Astrocyte (in vitro differentiated cells and primary cell): ENCODE measurements at regions not wholly inside any gene's neighbourhood (a gene's known extent, or its start where the extent isn't known, plus 50 kb on each side); places are given as distances from the start of the nearest gene placed in this dataset.

Experiments
- DNase-seq: peaks from one replicate; pipeline ENCODE4 v3.0.0-alpha.2; 2010; ENCODE audit warnings: low read depth
- FAIRE-seq: peaks from 2 replicates; lab custom pipeline; 2011; peaks lifted over from hg19 to GRCh38; lab: Jason Lieb, UNC
- H2AFZ ChIP-seq: 2 replicates; pipeline ENCODE4 v1.6.0; 2012; ENCODE audit warnings: low read depth, low read length, inconsistent platforms
- H3K27ac ChIP-seq: 2 replicates; pipeline ENCODE4 v1.5.1; 2011; ENCODE audit warnings: low read depth, low read length, inconsistent platforms
- H3K27me3 ChIP-seq: 2 replicates; pipeline ENCODE4 v1.6.0; 2011; ENCODE audit warnings: low read length, inconsistent platforms; ENCODE audit not compliant: insufficient read depth
- H3K36me3 ChIP-seq: 2 replicates; pipeline ENCODE4 v1.5.1; 2011; ENCODE audit warnings: low read length, inconsistent platforms; ENCODE audit not compliant: insufficient read depth
- H3K4me1 ChIP-seq: 2 replicates; pipeline ENCODE4 v1.5.1; 2011; ENCODE audit warnings: low read length, inconsistent platforms; ENCODE audit not compliant: insufficient read depth
- H3K4me2 ChIP-seq: 2 replicates; pipeline ENCODE4 v1.6.0; 2012; ENCODE audit warnings: low read length, inconsistent platforms
- H3K4me3 ChIP-seq: 2 replicates; pipeline ENCODE4 v1.5.1; 2011; ENCODE audit warnings: low read depth, mild to moderate bottlenecking, low read length, inconsistent platforms; ENCODE audit not compliant: insufficient read depth
- H3K79me2 ChIP-seq: 2 replicates; pipeline ENCODE4 v1.6.0; 2012; ENCODE audit warnings: mild to moderate bottlenecking, low read length, inconsistent platforms; ENCODE audit not compliant: insufficient read depth
- H3K9ac ChIP-seq: 2 replicates; pipeline ENCODE4 v1.6.0; 2012; ENCODE audit warnings: mild to moderate bottlenecking, low read length, inconsistent platforms
- H3K9me3 ChIP-seq: 2 replicates; pipeline ENCODE4 v1.5.1; 2012; ENCODE audit warnings: low read depth, mild to moderate bottlenecking, low read length, inconsistent platforms; ENCODE audit not compliant: insufficient read depth
- H4K20me1 ChIP-seq: 2 replicates; pipeline ENCODE4 v1.6.0; 2012; ENCODE audit warnings: low read length, inconsistent platforms; ENCODE audit not compliant: insufficient read depth
- H3K27ac Mint-ChIP-seq: one replicate; pipeline ENCODE4 v1.8.0; 2021; ENCODE audit warnings: mild to moderate bottlenecking, mixed read lengths; ENCODE audit not compliant: unreplicated experiment
- H3K27me3 Mint-ChIP-seq: one replicate; pipeline ENCODE4 v1.8.0; 2021; ENCODE audit warnings: low read depth, mixed read lengths; ENCODE audit not compliant: unreplicated experiment
- H3K36me3 Mint-ChIP-seq: one replicate; pipeline ENCODE4 v1.8.0; 2021; ENCODE audit warnings: low read depth, mixed read lengths; ENCODE audit not compliant: unreplicated experiment
- H3K4me1 Mint-ChIP-seq: one replicate; pipeline ENCODE4 v1.8.0; 2021; ENCODE audit warnings: low read depth, mixed read lengths; ENCODE audit not compliant: unreplicated experiment
- H3K4me3 Mint-ChIP-seq: one replicate; pipeline ENCODE4 v1.8.0; 2021; ENCODE audit warnings: mild to moderate bottlenecking, moderate library complexity, mixed read lengths; ENCODE audit not compliant: unreplicated experiment
- H3K9me3 Mint-ChIP-seq: one replicate; pipeline ENCODE4 v1.8.0; 2021; ENCODE audit warnings: mild to moderate bottlenecking, mixed read lengths; ENCODE audit not compliant: unreplicated experiment
- CTCF ChIP-seq: IDR thresholded peaks from 2 replicates; pipeline ENCODE4 v1.5.1; 2011; ENCODE audit warnings: low read depth, mild to moderate bottlenecking, inconsistent platforms, low read length, moderate library complexity; ENCODE audit not compliant: insufficient read depth
- EZH2 ChIP-seq: IDR thresholded peaks from 2 replicates; pipeline ENCODE4 v1.6.1; 2012; ENCODE audit warnings: mild to moderate bottlenecking, low read length, inconsistent platforms; ENCODE audit not compliant: insufficient read depth

- Histone ChIP-seq H3K4me3 (no peak overlapping the region), H3K27ac (no peak overlapping the region), H2AFZ (no peak overlapping the region), H3K79me2 (no peaks in the 10 kb centered on the region), H3K9me3 (no peaks in the 10 kb centered on the region), H3K36me3 (no peaks in the 10 kb centered on the region), H3K4me2 (no peak overlapping the region), H3K27me3 (no peaks in the 10 kb centered on the region), H3K4me1 (no peaks in the 10 kb centered on the region), H4K20me1 (no peaks in the 10 kb centered on the region), H3K9ac (no peak overlapping the region)
- no peak for FAIRE-seq
- Mint-ChIP-seq H3K4me3 (no peak overlapping the region), H3K9me3 (peaks cover 4% of the 10 kb centered on the region), H3K27me3 (no peaks in the 10 kb centered on the region), H3K36me3 (no peaks in the 10 kb centered on the region), H3K4me1 (no peaks in the 10 kb centered on the region), H3K27ac (no peak overlapping the region)
- TF ChIP-seq CTCF (no peak), EZH2 (no peak)
- no peak for DNase-seq
Measured at GRCh38 chr9:103721056-103721455, 373.1 kb upstream of the SMC2 start.

- no peaks in the 10 kb centered on the region for H3K4me1 ChIP-seq
- FAIRE-seq, result no peak
- Mint-ChIP-seq H3K4me1 (no peaks in the 10 kb centered on the region), H3K4me3 (no peak overlapping the region), H3K27me3 (no peaks in the 10 kb centered on the region), H3K9me3 (no peaks in the 10 kb centered on the region), H3K36me3 (no peaks in the 10 kb centered on the region), H3K27ac (no peak overlapping the region)
- H3K9me3 ChIP-seq, result no peaks in the 10 kb centered on the region
- no peak overlapping the region for H3K27ac ChIP-seq
- H3K4me2 ChIP-seq, result no peak overlapping the region
- H3K4me3 ChIP-seq, result no peak overlapping the region
- no peaks in the 10 kb centered on the region for H3K36me3 ChIP-seq
- DNase-seq, result no peak
- TF ChIP-seq CTCF (no peak), EZH2 (no peak)
- no peaks in the 10 kb centered on the region for H4K20me1 ChIP-seq
- H3K27me3 ChIP-seq, result no peaks in the 10 kb centered on the region
- H3K9ac ChIP-seq, result no peak overlapping the region
- H2AFZ ChIP-seq, result no peak overlapping the region
- H3K79me2 ChIP-seq, result no peaks in the 10 kb centered on the region
Measured at GRCh38 chr9:103730866-103731265, 363.2 kb upstream of the SMC2 start.

GRCh38 chr9:103731541-103731940 is 362.6 kb upstream of the SMC2 start:
- FAIRE-seq (no peak), DNase-seq (no peak)
- Mint-ChIP-seq H3K36me3 (no peaks in the 10 kb centered on the region), H3K4me3 (no peak overlapping the region), H3K9me3 (no peaks in the 10 kb centered on the region), H3K27ac (no peak overlapping the region), H3K27me3 (no peaks in the 10 kb centered on the region), H3K4me1 (no peaks in the 10 kb centered on the region)
- no peak for TF ChIP-seq EZH2
- no peak for TF ChIP-seq CTCF
- Histone ChIP-seq H2AFZ (no peak overlapping the region), H3K27me3 (no peaks in the 10 kb centered on the region), H4K20me1 (no peaks in the 10 kb centered on the region), H3K36me3 (no peaks in the 10 kb centered on the region), H3K9me3 (no peaks in the 10 kb centered on the region), H3K9ac (no peak overlapping the region), H3K79me2 (no peaks in the 10 kb centered on the region), H3K27ac (no peak overlapping the region), H3K4me2 (peak overlapping the region; percentile 25), H3K4me1 (no peaks in the 10 kb centered on the region), H3K4me3 (no peak overlapping the region)
